ENCODE measurements at regions not wholly inside any gene's neighbourhood (a gene's known extent, or its start where the extent isn't known, plus 50 kb on each side); places are given as distances from the start of the nearest gene placed in this dataset.

GRCh38 chr10:123298583-123298982 is 144.4 kb downstream of the BUB3 start:
- DNase-seq, result no peak
- Histone ChIP-seq H3K27me3 (replicated peaks) (no peaks in the 10 kb centered on the region), H3K27ac (no peak overlapping the region), H3K4me3 (ENCODE audit: low read depth, low read length) (no peak overlapping the region), H3K36me3 (replicated peaks) (no peaks in the 10 kb centered on the region)
- in situ Hi-C loops (cut with HindIII; ENCODE audit: low pct_ligation_motif_present, low sequenced_read_pairs), result no loop called here
- TF ChIP-seq CTCF (IDR thresholded peaks at IDR 0.05; ENCODE audit: low read depth, low read length, missing control alignments), result no peak

- TF ChIP-seq CTCF (IDR thresholded peaks at IDR 0.05; ENCODE audit: low read depth, low read length, missing control alignments), result no peak
- no peak for DNase-seq
- no peak overlapping the region for H3K4me3 ChIP-seq (ENCODE audit: low read depth, low read length)
- H3K27ac ChIP-seq, result no peak overlapping the region
- no peaks in the 10 kb centered on the region for H3K27me3 ChIP-seq (replicated peaks)
- H3K36me3 ChIP-seq (replicated peaks), result no peaks in the 10 kb centered on the region
- in situ Hi-C loops (cut with HindIII; ENCODE audit: low pct_ligation_motif_present, low sequenced_read_pairs), result no loop called here
Observed at GRCh38 chr10:123299598-123299997, 145.4 kb downstream of the BUB3 start.

- peak; percentile 25 for TF ChIP-seq CTCF (IDR thresholded peaks at IDR 0.05; ENCODE audit: low read depth, low read length, missing control alignments)
- H3K36me3 ChIP-seq (replicated peaks), result no peaks in the 10 kb centered on the region
- no peak overlapping the region for H3K27ac ChIP-seq
- DNase-seq, result no peak
- no peaks in the 10 kb centered on the region for H3K27me3 ChIP-seq (replicated peaks)
- no peak overlapping the region for H3K4me3 ChIP-seq (ENCODE audit: low read depth, low read length)
- in situ Hi-C loops (cut with HindIII; ENCODE audit: low pct_ligation_motif_present, low sequenced_read_pairs), result no loop called here
Observed at GRCh38 chr10:123301077-123301857, 147.1 kb downstream of the BUB3 start.

- no peak for DNase-seq
- no peak overlapping the region for H3K4me3 ChIP-seq (ENCODE audit: low read depth, low read length)
- in situ Hi-C loops (cut with HindIII; ENCODE audit: low pct_ligation_motif_present, low sequenced_read_pairs), result no loop called here
- no peaks in the 10 kb centered on the region for H3K27me3 ChIP-seq (replicated peaks)
- no peak overlapping the region for H3K27ac ChIP-seq
- TF ChIP-seq CTCF (IDR thresholded peaks at IDR 0.05; ENCODE audit: low read depth, low read length, missing control alignments), result no peak
- no peaks in the 10 kb centered on the region for H3K36me3 ChIP-seq (replicated peaks)
Observed at GRCh38 chr10:123303581-123304337, 149.6 kb downstream of the BUB3 start.

- Histone ChIP-seq H3K27ac (no peak overlapping the region), H3K36me3 (replicated peaks) (no peaks in the 10 kb centered on the region), H3K4me3 (ENCODE audit: low read depth, low read length) (no peak overlapping the region), H3K27me3 (replicated peaks) (no peaks in the 10 kb centered on the region)
- TF ChIP-seq CTCF (IDR thresholded peaks at IDR 0.05; ENCODE audit: low read depth, low read length, missing control alignments), result no peak
- DNase-seq, result no peak
- in situ Hi-C loops (cut with HindIII; ENCODE audit: low pct_ligation_motif_present, low sequenced_read_pairs), result no loop called here
Observed at GRCh38 chr10:123305671-123306070, 151.5 kb downstream of the BUB3 start.

Data from brain microvascular endothelial cell (primary cell).